Transverse colon (tissue), 4 donors: ENCODE measurements at regions not wholly inside any gene's neighbourhood (a gene's known extent, or its start where the extent isn't known, plus 50 kb on each side); places are given as distances from the start of the nearest gene placed in this dataset.

Source experiments
- POLR2AphosphoS5 ChIP-seq, 3 donors: sonication (generic); formaldehyde crosslinking; IDR thresholded peaks; one replicate each; pipeline ENCODE4 v1.6.1; 2016; ENCODE audit warnings: antibody characterized with exemption in 3 of 3
- TF ChIP-seq, protein P1 (sequence below), 5 experiments: fragments of 200-600 bp in 3 of 5; fragments of 450-650 bp in 2 of 5; sonication (generic) in 3 of 5; IDR thresholded peaks; 1 replicate in 2 of 5; 2 replicates in 3 of 5; pipeline ENCODE4 v1.5.1; 2016 to 2017; ENCODE audit warnings: antibody characterized with exemption in 5 of 5, inconsistent platforms in 3 of 5, mild to moderate bottlenecking in 2 of 5, moderate library complexity in 1 of 5

DNA sequence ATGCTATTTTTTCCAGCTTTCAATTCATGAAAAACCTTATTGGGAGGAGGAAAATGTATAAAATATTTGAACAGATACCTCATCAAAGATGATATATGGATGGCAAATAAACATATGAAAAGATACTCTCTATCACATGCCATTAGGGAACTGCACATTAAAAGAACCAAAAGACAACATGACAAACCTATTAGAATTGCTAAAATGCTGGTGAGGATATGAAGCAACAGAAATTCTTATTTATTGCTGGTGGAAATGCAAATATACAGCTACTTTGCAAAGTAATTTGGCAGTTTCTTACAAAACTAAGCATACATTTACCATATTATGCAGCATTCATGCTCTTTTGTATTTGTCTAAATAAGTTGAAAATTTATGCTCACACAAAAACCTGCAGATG is 1783.9 kb upstream of the PCDH20 start:
- TF ChIP-seq, protein P1, sequence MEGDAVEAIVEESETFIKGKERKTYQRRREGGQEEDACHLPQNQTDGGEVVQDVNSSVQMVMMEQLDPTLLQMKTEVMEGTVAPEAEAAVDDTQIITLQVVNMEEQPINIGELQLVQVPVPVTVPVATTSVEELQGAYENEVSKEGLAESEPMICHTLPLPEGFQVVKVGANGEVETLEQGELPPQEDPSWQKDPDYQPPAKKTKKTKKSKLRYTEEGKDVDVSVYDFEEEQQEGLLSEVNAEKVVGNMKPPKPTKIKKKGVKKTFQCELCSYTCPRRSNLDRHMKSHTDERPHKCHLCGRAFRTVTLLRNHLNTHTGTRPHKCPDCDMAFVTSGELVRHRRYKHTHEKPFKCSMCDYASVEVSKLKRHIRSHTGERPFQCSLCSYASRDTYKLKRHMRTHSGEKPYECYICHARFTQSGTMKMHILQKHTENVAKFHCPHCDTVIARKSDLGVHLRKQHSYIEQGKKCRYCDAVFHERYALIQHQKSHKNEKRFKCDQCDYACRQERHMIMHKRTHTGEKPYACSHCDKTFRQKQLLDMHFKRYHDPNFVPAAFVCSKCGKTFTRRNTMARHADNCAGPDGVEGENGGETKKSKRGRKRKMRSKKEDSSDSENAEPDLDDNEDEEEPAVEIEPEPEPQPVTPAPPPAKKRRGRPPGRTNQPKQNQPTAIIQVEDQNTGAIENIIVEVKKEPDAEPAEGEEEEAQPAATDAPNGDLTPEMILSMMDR (IDR thresholded peaks at IDR 0.05): no peak
- no peak for TF ChIP-seq POLR2AphosphoS5 (IDR thresholded peaks at IDR 0.05)
